DOHH2 (cell line): ENCODE measurements at regions not wholly inside any gene's neighbourhood (a gene's known extent, or its start where the extent isn't known, plus 50 kb on each side); places are given as distances from the start of the nearest gene placed in this dataset.

Experiments used
- EZH2phosphoT487 ChIP-seq: fragments of 200-600 bp; sonication (generic); IDR thresholded peaks from 2 replicates; pipeline ENCODE4 v1.6.1; 2017; ENCODE audit warnings: borderline replicate concordance, mild to moderate bottlenecking, antibody characterized with exemption, low read length, moderate library complexity, mixed read lengths
- TF ChIP-seq, protein P1 (sequence below): fragments of 200-600 bp; sonication (generic); IDR thresholded peaks from one replicate; pipeline ENCODE4 v1.5.1; 2014; ENCODE audit warnings: antibody characterized with exemption, mild to moderate bottlenecking, low read depth, low read length; ENCODE audit not compliant: poor library complexity, severe bottlenecking

DNA sequence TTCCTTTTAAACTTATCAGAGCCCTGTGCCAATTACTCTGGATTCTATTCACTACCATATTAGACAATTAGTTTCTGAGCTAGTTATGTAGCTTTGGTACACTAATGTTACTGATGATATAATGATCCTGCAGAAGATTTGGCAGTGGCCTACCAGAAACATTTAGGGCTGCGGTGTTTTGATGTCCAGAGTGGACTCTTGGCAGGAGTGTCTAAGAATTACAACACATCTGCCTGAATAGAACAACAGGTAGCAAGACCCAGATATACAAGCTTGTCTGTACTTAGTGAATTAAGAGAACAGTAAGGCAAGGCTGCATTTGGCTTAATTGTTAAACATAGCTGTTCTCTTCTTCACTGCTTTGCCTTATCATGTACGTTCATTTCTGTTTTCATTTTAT lies 691.6 kb upstream of the FBXO33 start:
- TF ChIP-seq, protein P1, sequence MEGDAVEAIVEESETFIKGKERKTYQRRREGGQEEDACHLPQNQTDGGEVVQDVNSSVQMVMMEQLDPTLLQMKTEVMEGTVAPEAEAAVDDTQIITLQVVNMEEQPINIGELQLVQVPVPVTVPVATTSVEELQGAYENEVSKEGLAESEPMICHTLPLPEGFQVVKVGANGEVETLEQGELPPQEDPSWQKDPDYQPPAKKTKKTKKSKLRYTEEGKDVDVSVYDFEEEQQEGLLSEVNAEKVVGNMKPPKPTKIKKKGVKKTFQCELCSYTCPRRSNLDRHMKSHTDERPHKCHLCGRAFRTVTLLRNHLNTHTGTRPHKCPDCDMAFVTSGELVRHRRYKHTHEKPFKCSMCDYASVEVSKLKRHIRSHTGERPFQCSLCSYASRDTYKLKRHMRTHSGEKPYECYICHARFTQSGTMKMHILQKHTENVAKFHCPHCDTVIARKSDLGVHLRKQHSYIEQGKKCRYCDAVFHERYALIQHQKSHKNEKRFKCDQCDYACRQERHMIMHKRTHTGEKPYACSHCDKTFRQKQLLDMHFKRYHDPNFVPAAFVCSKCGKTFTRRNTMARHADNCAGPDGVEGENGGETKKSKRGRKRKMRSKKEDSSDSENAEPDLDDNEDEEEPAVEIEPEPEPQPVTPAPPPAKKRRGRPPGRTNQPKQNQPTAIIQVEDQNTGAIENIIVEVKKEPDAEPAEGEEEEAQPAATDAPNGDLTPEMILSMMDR, result no peak
- TF ChIP-seq EZH2phosphoT487, result no peak
